ENCODE measurements at regions not wholly inside any gene's neighbourhood (a gene's known extent, or its start where the extent isn't known, plus 50 kb on each side); places are given as distances from the start of the nearest gene placed in this dataset.

GRCh38 chr3:107992976-107993684, 97.7 kb downstream of the CD47 start:
- TF ChIP-seq EP300 (IDR thresholded peaks at IDR 0.05) (no peak), CTCF (IDR thresholded peaks at IDR 0.05) (no peak), POLR2A (IDR thresholded peaks at IDR 0.05; ENCODE audit: low read depth) (no peak)
- DNase-seq (ENCODE audit: extremely low spot score): no peak
- Histone ChIP-seq H3K36me3 (no peaks in the 10 kb centered on the region), H3K4me3 (no peak overlapping the region), H3K4me1 (peaks cover 3 to 17% (median 14%) of the 10 kb centered on the region in 4 donors), H3K27me3 (no peaks in the 10 kb centered on the region), H3K27ac (replicated peaks in 1 of 4) (no peak overlapping the region), H3K9me3 (no peaks in the 10 kb centered on the region)
- WGBS: 82% methylated on average over 9 of the region's 9 CpGs
- intact Hi-C loops (cut with DNase I): no loop called here

- TF ChIP-seq CTCF (IDR thresholded peaks at IDR 0.05) (no peak), POLR2A (IDR thresholded peaks at IDR 0.05; ENCODE audit: low read depth) (no peak), POLR2AphosphoS5 (IDR thresholded peaks at IDR 0.05) (no peak), EP300 (IDR thresholded peaks at IDR 0.05) (no peak)
- WGBS: 81% methylated on average over 5 of the region's 5 CpGs
These were observed 99.9 kb downstream of the CD47 start for GRCh38 chr3:107990926-107991325.

GRCh38 chr3:107990433-107990832, 100.4 kb downstream of the CD47 start:
- H3K36me3 ChIP-seq: no peaks in the 10 kb centered on the region
- TF ChIP-seq POLR2A (IDR thresholded peaks at IDR 0.05; ENCODE audit: low read depth) (no peak), CTCF (IDR thresholded peaks at IDR 0.05) (no peak), EP300 (IDR thresholded peaks at IDR 0.05) (no peak), POLR2AphosphoS5 (IDR thresholded peaks at IDR 0.05) (no peak)
- H3K27me3 ChIP-seq: no peaks in the 10 kb centered on the region
- intact Hi-C loops (cut with DNase I): no loop called here
- no peak for DNase-seq (ENCODE audit: extremely low spot score)
- WGBS: 86% methylated on average over 6 of the region's 6 CpGs
- no peak overlapping the region for H3K27ac ChIP-seq (replicated peaks in 1 of 4)
- H3K4me3 ChIP-seq: no peak overlapping the region
- H3K9me3 ChIP-seq: no peaks in the 10 kb centered on the region
- peaks cover 21 to 41% (median 36%) of the 10 kb centered on the region in 4 donors for H3K4me1 ChIP-seq

More at GRCh38 chr3:107990926-107991325, 99.9 kb downstream of the CD47 start:
- intact Hi-C loops (cut with DNase I): no loop called here
- no peaks in the 10 kb centered on the region for H3K9me3 ChIP-seq
- DNase-seq (ENCODE audit: extremely low spot score): no peak
- H3K4me1 ChIP-seq: peaks cover 21 to 38% (median 36%) of the 10 kb centered on the region in 4 donors
- H3K27me3 ChIP-seq: no peaks in the 10 kb centered on the region
- H3K36me3 ChIP-seq: no peaks in the 10 kb centered on the region
- no peak overlapping the region for H3K4me3 ChIP-seq
- no peak overlapping the region for H3K27ac ChIP-seq (replicated peaks in 1 of 4)

GRCh38 chr3:107989661-107990060, 101.2 kb downstream of the CD47 start:
- intact Hi-C loops (cut with DNase I): no loop called here
- no peak for TF ChIP-seq POLR2AphosphoS5 (IDR thresholded peaks at IDR 0.05)
- no peak for TF ChIP-seq CTCF (IDR thresholded peaks at IDR 0.05)
- no peak for TF ChIP-seq EP300 (IDR thresholded peaks at IDR 0.05)
- no peak for TF ChIP-seq POLR2A (IDR thresholded peaks at IDR 0.05; ENCODE audit: low read depth)
- no peak for DNase-seq (ENCODE audit: extremely low spot score)
- Histone ChIP-seq H3K4me3 (no peak overlapping the region), H3K9me3 (no peaks in the 10 kb centered on the region), H3K36me3 (no peaks in the 10 kb centered on the region), H3K4me1 (peaks cover 21 to 43% (median 36%) of the 10 kb centered on the region in 4 donors), H3K27me3 (no peaks in the 10 kb centered on the region), H3K27ac (replicated peaks in 1 of 4) (no peak overlapping the region)
- WGBS: 58% methylated on average over 4 of the region's 4 CpGs

Measured in esophagus muscularis mucosa (tissue), 4 donors.